GM21786 (cell line): ENCODE measurements at regions not wholly inside any gene's neighbourhood (a gene's known extent, or its start where the extent isn't known, plus 50 kb on each side); places are given as distances from the start of the nearest gene placed in this dataset.

Experiments used
- ATAC-seq: cut with Tn5 transposase; IDR thresholded peaks from one replicate; pipeline ENCODE4 v1.9.1; 2021; ENCODE audit not compliant: unreplicated experiment

GRCh38 chr10:121027371-121027770 lies 176.2 kb downstream of the WDR11 start:
- ATAC-seq = no peak

- no peak for ATAC-seq
These were observed 181.3 kb downstream of the WDR11 start for GRCh38 chr10:121032460-121032859.

- ATAC-seq = no peak
These were observed 182.2 kb downstream of the WDR11 start for GRCh38 chr10:121033366-121033765.

- ATAC-seq = no peak
These were observed 185.3 kb downstream of the WDR11 start for GRCh38 chr10:121036431-121036830.

GRCh38 chr10:121041499-121041898 lies 190.3 kb downstream of the WDR11 start:
- ATAC-seq = no peak

- no peak for ATAC-seq
These were observed 190.7 kb downstream of the WDR11 start for GRCh38 chr10:121041906-121042305.

GRCh38 chr10:121042342-121042741 lies 191.2 kb downstream of the WDR11 start:
- no peak for ATAC-seq

GRCh38 chr10:121043124-121043849 lies 192.1 kb downstream of the WDR11 start:
- no peak for ATAC-seq

- no peak for ATAC-seq
These were observed 197.6 kb downstream of the WDR11 start for GRCh38 chr10:121048749-121049148.

GRCh38 chr10:121049489-121049888 lies 198.3 kb downstream of the WDR11 start:
- ATAC-seq = no peak

GRCh38 chr10:121049923-121050322 lies 198.8 kb downstream of the WDR11 start:
- ATAC-seq = no peak

GRCh38 chr10:121051171-121051570 lies 200.0 kb downstream of the WDR11 start:
- no peak for ATAC-seq

GRCh38 chr10:121051696-121052279 lies 200.6 kb downstream of the WDR11 start:
- no peak for ATAC-seq

- no peak for ATAC-seq
These were observed 202.0 kb downstream of the WDR11 start for GRCh38 chr10:121053151-121053550.

GRCh38 chr10:121054874-121055273 lies 203.7 kb downstream of the WDR11 start:
- ATAC-seq = no peak

- no peak for ATAC-seq
These were observed 206.1 kb downstream of the WDR11 start for GRCh38 chr10:121057269-121057668.

GRCh38 chr10:121058082-121058481 lies 206.9 kb downstream of the WDR11 start:
- no peak for ATAC-seq

GRCh38 chr10:121059351-121059750 lies 208.2 kb downstream of the WDR11 start:
- no peak for ATAC-seq

- ATAC-seq = no peak
These were observed 211.0 kb downstream of the WDR11 start for GRCh38 chr10:121062115-121062514.

- no peak for ATAC-seq
These were observed 212.6 kb downstream of the WDR11 start for GRCh38 chr10:121063744-121064143.

GRCh38 chr10:121064491-121064890 lies 213.3 kb downstream of the WDR11 start:
- ATAC-seq = no peak

- no peak for ATAC-seq
These were observed 214.2 kb downstream of the WDR11 start for GRCh38 chr10:121065330-121065729.
